Activated CD4-positive, alpha-beta T cell treated with anti-CD3 and anti-CD28 coated beads, Interleukin-10, Interleukin-2, amounts not matched to agents 100 ng/mL and 50 ng/mL, durations not matched to agents 16 hours and 8 hours (primary cell): ENCODE measurements at regions not wholly inside any gene's neighbourhood (a gene's known extent, or its start where the extent isn't known, plus 50 kb on each side); places are given as distances from the start of the nearest gene placed in this dataset.
"Not testable (repeated sequence)": the region's sequence is repeated elsewhere in the genome, so short reads cannot be mapped to it uniquely, and the experiment has no call there.

ENCODE experiments used
- DNase-seq: peaks from one replicate; pipeline ENCODE4 v3.0.0-alpha.2; 2020

DNA sequence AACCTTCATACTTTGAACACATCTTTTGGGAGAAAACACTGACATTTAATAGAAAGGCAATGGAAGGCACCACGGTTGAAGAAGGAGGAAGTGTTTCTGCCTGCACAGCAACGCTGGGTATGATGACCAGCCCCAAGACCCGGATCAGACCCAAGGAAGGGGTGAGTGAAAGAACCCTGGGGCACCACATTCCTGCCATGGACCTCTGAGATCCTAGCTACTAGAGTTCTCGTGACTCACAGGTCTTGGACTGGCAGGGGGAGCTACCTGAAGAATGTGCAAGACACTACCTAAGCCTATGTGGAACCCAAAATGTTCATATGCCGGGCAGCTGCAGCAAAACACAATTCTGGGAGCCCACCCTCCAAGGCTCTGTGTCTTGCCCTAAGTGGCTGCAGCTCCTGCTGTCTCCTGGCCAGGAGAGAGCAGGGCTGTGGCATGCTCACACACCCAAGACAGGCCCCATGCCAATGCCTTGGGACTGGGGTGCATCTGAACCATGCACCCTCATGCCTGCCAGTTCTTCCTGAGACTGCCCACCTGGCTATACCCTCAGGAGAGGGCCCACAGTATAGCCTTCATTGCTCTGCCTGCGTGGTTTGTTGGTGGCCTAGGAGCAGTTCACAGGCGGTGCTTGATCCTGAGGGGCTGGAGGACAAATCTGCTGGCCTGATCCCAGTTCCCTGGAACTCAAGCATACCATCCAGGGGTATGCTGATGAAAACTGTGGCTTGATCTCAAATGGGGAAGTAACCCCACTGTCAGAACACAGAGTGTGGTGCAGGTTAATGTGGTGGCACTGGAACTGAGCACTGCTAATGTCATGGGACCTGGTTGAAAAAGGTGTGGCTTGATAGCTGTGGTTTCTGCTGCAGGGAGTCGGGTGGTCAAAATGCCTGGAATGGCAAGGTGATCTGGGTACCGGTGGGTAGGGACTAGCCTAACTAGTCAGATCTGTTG, 353.3 kb upstream of the ARHGEF26 start:
- DNase-seq = no peak

DNA sequence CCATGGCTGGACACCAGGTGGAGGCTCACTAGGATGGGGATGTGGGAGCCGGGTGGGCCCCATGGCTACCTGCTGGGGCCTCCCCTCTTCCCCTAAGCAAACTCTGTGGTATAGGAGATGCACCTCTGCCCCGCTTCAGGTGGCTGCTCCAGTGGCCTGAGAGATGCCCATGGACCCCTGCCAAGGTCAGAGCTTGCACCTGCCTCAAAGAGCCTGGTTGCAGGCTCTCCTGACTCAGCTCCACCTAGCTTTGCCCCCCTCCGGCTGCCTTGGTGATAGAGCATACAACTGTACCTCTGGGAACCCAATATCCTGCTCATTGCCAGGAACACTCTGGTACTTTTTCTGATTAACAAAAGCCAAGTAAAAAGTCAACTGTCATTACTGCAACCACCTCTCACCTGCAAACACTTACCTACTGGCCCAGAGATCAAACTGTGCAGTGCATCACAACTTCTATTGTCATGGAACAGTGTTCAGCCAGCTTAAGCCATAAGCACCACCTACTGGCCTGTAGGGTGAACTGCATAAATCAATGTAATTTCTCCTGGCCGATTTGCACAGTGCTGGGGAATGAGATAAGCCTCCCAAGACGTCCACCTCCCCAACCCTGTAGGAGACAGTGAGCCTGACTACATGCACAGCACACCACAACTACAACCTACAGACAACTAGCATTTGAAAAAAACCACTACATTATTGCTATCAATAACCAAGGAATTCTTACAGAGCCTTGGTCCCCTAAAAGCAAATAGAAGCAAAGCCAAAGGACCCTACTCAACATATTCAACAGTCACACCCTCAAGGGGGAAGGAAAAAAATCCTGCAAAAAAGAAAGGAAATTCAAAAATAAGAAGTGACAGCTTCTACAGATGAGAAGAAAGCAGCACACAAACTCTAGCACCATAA, 352.4 kb upstream of the ARHGEF26 start:
- DNase-seq = peak; percentile 63

DNA sequence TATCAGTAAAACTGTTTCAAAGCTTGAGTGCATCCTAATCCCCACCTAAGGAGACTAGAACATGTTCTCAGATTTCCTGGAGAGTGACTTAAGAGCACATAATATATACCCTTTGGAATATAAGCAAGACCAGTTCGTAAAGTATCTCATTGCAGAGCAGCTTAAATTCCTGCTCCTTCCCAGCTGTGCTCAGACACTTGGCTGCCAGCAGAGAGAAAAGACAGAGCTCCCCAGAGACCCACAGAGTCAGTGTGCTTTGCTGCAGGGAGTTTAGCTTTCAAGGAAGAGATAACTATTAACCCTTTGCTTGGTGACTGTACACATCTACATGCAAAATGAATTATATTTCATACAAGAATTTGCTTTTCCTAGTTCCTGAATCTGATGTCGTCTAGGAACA, 338.1 kb upstream of the ARHGEF26 start:
- DNase-seq = no peak

DNA sequence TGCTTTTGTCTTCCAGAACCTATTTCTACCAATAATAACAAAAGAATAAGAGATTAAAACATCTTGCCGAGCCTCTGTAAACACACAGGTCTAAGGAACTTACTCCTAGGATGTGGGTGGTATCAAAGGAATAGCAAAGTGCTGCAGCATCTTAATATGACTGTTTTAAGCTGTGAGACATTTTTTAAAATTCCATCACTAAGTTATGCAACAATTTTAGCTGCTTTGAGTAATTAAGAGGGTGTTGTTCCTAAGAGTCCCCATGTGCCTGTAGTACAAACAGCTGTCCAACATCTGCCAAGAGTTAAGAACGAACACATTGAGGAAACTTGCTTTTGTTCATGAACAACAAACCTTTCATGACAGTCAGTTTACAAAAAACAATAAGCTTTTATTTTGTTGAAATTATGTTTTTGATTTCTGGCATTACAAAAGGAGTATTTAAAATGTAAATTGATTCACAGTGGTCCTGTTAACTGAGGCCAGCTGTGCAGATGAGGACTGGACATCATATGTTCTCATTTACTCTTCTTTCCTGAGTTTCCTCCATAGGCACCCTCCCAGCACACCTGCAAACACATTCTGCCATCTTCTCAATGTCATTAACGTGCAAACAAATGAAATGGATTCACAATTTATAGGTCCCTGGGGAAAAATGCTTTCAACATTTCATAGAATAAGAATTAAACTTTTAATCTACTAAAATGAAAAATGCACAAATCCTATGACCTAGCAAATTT, 337.3 kb upstream of the ARHGEF26 start:
- DNase-seq = no peak

DNA sequence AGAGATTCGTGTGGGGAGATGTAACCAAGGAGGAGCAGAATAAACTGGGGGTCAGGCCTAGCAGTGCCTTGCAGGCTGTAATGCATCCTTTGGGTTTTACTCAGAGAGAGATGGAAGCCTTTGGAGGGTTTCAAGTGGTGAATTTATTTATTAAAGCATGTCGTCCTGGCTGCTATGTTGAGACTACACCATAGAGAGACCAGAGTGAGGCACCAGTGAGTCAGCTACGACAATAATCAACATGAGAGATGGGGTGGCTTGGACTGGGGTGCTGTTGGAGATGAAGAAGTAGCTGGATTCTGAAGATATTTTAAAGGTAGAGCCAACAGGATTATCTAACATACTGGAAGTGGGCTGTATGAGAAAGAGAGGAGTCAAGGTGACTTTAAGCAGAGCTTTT, 335.3 kb upstream of the ARHGEF26 start:
- DNase-seq = no peak

DNA sequence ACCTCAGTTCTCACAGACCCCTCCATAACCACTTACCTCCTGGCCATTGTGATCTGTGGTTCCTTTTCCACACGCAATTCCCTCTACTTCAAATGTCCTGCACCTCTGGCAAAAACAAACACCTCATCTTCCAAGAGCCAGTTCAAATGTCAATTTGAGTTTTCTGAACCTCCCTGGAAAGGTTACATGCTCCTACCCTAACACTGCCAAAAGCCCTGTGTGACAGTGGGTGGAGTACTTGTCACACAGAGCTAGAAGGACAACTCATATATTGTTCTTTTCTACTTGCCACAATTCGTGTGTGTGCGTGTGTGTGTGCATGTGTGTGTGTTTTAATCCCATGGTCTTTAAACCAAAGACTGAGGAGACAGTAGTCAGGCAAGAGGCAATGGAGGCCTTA, 331.8 kb upstream of the ARHGEF26 start:
- DNase-seq = no peak

DNA sequence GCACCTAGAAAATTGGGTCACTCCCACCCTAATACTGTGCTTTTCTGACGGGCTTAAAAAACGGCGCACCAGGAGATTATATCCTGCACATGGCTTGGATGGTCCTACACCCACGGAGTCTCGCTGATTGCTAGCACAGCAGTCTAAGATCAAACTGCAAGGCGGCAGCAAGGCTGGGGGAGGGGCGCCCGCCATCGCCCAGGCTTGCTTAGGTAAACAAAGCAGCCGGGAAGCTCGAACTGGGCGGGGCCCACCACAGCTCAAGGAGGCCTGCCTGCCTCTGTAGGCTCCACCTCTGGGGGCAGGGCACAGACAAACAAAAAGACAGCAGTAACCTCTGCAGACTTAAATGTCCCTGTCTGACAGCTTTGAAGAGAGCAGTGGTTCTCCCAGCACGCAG, 324.1 kb upstream of the ARHGEF26 start:
- not testable (repeated sequence) for DNase-seq

DNA sequence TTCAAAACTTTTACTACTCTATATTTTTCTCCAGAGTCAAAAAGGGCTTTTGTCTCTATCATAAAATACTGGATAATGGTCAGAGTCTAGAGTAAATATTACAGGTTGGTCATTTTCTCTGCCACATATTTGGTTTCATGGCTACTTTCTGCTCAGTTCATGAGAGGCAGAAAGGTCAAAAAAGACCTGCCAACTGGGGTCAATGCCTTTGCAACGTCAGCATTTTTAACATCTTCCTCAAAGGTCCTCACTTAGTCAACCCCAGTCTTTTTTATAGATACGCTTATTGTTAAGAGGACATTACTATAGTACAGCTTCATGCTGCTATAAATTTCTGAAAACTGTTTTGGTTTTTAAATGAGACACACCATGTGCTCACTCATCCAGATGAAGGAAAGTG, 312.1 kb upstream of the ARHGEF26 start:
- DNase-seq = no peak

DNA sequence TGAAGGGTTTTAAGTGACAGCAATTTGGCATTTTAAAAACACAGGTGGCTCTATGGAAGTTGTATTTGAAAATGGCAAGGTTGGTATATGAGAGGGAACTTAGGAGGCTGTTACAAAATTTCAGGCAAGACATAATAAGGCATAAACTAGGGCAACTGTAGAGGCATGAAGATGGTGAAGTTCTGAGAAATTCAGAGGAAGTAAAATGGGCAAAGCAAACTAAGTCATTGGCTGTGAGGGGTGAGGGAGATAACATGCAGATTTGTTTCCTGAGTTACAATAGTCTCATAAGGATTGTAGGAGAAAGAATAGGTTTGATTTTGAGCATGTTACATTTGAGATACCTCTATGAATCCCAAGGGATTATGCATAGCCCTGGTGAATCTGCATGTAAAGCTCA, 302.9 kb upstream of the ARHGEF26 start:
- DNase-seq = no peak

DNA sequence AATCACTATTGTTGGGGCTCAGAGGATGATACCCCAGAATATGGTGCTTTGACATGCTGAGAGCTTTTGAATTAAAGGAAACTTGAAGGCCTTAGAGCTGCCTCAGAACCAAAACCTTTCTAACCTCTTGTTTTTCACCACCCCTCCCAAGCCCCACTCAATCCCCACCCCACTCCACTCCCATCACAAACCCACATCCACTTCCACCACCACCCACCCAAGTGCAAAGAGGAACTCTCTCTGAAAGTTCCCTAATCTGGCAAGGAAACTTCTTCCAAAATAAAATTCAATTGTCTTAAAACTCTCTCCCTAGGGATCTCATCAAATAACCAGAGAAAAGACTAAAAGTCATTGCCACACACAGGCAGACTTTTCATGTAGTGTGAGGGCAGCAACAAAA, 301.2 kb upstream of the ARHGEF26 start:
- DNase-seq = no peak

DNA sequence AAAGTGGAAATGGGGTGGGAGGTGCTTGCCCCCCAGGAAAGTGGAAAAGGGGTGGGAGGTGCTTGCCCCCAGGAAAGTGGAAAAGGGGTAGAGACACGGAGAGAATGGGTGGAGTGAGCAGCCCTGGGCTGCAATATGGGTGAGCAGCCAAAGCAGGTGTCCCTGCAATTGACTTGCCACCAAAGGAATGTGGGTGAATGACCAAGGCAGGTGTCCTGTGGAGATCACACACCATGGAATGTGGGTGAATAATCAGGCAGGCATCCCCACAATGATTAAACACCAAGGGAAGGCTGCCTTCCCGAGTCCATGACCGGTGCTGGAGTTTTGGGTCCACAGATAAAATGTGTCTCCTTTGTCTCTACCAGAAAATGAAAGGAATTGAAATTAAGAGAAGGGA, 292.8 kb upstream of the ARHGEF26 start:
- DNase-seq = not testable (repeated sequence)

DNA sequence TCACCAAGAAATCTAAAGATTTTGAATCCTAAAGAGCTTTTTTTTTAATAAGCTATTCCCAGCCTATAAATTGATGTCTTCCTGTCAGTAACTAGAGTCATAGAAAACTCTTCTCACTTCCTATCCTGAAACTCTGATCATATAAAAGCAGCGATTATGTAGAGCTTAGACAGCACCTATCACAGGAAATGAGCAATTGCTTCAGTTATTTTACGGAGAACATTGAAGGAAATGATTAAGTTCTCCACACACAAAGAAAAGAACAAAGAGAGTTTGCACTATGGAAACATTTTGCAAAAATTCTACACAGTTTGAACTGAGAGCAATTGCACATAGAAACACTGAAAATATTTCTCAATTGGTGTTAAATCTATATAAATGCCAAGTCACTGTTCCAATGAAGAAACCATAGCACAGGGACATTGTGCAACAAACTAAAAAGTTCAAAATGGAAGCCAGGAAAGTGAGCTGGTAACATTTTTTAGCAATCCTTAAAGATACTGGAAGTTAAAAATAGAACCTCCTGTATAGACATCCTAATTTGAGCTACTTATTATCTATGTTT, 291.5 kb upstream of the ARHGEF26 start:
- DNase-seq = peak; percentile 22

DNA sequence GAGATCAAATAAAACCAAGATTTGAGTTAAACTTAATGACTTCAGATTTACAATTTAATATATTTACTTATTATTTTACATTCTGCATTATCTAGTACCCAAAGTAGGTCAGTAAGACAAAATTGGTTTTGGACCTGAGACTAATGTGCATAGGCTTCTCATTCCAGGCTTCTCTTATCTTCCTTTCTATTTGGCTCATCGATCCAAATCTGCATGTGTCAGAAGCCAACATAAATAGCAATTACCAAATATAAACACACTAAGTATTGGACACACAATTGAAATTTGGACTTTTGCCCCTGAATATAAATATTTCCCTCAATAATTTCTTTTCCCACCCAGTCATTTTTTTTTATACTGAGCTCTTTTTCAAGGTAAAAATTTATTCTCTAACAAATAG, 290.6 kb upstream of the ARHGEF26 start:
- no peak for DNase-seq

DNA sequence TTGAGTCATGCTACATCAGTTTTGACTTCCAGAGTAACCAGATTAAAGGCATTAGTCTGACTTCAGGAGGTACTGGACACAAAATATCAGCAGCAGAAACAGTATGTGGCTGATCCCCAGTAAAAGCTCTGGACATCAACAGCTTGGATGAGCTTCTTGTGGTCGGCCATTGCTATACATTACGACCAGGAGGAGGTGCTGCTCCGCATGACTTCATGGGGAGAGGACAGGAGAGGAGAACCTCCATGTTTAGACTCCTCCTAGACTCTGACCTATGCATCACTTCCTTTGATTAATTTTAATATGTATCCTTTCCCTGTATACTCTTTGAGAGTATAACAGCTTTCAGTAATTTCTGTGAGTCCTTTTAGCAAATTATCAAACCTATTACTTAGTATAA, 285.6 kb upstream of the ARHGEF26 start:
- no peak for DNase-seq

DNA sequence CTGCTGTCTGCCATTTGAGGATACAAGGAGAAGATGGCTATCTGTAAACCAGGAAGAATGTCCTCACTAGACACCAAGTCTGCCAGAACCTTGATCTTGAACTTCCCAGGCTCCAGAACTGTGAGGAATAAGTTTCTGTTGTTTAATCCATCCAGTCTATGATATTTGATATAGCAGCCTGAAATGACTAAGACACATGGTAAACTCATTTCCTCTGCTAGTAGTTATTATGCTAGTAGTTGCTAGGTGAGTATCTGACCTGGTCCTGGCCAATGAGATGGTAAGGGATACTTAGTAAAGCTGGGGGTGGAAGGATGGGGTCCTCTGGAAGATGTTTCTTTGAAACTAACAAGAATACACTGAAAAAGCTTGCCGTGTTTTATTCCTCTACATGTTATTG, 280.7 kb upstream of the ARHGEF26 start:
- DNase-seq = no peak

DNA sequence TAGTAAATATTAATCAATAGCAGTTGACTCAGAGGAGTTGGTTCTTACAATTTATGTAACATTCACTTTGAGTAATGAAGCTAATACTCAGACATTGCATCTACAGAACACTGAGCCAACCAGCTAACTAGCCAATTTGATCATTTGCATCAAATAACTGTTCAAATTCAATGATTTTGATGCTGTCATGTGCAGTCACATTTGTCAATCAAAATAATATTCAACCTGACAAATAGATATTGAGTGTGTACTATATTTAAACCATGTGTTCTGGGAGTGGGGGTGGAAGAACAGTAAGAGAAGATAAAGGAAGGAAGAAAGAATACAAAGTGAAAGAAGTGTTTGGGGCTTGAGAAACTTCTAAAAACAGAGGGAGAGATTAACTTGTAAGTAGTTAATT, 277.2 kb upstream of the ARHGEF26 start:
- DNase-seq = no peak

DNA sequence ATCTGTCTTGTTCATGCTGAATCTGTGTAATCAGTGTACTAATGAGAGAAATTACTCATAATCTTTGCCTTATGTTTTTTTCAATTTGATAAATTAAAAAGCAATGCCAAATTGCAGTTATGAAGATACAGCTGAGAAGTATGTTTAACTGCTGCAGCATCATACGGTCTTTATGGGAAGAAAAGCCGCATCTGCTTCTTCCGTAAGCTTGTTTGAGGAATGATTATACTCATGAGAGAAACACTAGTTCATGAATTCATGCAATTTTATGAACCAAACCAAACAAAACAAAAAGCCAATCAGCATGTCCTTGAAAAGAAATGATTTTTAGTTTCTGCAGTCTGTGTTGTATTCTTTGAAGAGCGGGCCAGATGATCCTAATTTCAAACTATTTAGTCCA, 275.9 kb upstream of the ARHGEF26 start:
- DNase-seq = no peak

DNA sequence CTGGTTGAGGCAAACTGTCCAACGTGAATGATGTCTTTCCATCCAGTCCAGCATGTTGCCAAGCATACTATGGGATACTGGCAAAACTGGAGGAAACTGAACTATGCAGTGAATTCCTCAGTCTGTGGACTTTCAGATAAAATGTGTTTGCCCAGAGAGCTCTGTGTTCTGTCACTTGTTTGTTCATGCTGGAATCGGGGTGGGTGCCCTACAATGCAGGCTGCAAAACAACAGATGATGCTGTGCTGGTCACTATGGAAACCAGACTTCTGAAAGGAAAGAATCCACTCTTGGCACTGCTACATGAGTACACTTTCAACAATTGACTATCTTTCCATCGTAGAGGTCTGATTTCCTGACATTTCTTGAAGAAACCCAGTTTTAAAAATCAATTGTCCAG, 272.5 kb upstream of the ARHGEF26 start:
- DNase-seq = no peak

DNA sequence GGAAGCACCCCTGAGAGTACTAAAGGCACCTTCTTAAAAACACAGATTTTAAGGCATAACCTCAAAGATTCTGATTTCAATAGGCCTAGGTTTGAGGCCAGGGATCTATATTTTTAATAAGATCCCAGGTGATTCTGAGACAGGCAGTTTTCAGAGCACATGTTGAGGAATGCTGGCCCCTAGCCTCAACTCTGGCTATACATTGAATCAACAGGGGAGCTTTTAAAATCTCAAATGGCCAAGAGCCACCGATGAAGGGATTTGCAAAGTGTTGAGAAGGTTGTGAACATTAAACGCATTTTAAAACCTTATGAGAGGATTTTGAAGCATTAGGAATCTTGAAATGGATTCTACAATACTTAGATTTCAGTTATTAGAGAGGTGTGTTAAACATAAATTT, 268.8 kb upstream of the ARHGEF26 start:
- DNase-seq = no peak

DNA sequence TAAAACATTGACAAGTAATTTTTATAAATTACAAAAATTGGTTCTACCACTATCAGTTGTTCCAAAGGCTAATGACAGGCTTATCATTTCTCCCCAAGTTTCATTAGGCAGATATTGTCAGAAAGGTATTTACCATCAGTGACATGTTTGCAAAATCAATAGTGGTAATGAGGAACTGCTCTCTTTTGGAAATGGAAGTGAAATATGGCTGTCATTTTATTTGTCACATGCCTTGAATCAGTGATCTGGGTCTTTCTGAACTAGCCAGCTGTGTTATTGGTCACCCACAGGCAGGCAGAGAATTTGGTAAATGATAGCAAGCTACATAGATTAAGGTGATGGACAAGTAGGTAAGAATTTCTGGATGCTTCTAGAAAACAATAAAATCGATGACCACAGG, 268.0 kb upstream of the ARHGEF26 start:
- no peak for DNase-seq

DNA sequence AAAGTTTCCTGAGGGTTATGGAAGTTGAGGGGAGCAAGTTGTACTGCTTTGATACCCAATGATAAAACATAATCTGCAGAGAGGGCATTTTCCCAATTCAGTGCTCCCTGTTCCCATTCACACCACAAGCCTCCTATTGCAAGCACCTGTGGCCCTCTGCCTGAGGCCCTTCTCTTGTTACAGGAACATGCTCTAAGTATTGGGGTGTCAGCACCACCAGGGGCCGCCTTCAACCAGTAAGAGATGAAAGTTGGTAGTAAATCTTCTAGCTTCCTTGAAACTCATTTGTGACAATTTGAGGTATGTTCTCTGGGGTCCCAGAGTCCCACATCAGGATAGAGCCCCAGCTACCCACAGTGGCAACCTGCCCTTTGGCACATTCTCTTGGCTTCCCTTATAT, 265.4 kb upstream of the ARHGEF26 start:
- no peak for DNase-seq

DNA sequence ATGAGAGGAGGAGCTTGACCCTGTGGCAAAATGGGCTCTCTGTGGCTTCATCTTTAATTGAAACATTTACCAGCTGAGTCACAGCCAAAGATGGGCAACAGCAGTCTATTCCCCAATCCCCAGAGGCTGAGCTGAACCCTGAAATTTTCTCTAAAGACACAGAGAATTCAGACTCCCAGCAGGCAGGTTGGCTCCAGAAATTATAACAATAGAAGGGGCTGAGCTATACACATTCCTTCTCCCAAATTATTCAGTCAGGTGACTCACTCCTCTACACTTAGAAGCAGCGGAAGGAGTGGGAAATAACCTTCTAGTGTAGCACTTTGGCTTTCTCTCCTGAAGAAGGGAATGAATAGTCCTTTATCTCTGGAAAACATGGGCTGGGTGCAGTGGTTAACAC, 264.3 kb upstream of the ARHGEF26 start:
- DNase-seq = no peak

DNA sequence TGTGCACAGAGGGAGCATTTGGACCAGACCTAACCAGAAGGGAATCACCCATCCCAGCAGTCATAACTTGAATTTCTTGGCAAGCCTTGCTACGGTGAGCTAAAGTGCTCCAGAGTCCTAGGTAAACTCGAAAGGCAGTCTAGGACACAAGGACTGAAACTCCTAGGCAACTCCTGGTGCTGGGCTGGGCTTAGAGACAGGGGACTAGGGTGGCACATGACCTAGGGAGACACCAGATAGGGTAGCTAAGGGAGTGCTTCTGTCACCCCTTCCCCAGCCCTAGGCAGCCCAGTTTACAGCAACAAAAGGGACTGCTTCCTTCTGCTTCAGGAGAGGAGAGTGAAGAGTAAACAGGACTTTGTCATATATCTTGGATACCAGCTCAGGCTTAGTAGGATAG, 256.4 kb upstream of the ARHGEF26 start:
- no peak for DNase-seq
